Activated CD8-positive, alpha-beta memory T cell treated with anti-CD3 and anti-CD28 coated beads for 48 hours (primary cell): ENCODE measurements at regions not wholly inside any gene's neighbourhood (a gene's known extent, or its start where the extent isn't known, plus 50 kb on each side); places are given as distances from the start of the nearest gene placed in this dataset.
"Not testable (repeated sequence)": the region's sequence is repeated elsewhere in the genome, so short reads cannot be mapped to it uniquely, and the experiment has no call there.

Experiments
- DNase-seq, 3 experiments: peaks; one replicate each; pipeline ENCODE4 v3.0.0-alpha.2; 2020; ENCODE audit warnings: low read depth in 2 of 3, low spot score in 2 of 3

DNA sequence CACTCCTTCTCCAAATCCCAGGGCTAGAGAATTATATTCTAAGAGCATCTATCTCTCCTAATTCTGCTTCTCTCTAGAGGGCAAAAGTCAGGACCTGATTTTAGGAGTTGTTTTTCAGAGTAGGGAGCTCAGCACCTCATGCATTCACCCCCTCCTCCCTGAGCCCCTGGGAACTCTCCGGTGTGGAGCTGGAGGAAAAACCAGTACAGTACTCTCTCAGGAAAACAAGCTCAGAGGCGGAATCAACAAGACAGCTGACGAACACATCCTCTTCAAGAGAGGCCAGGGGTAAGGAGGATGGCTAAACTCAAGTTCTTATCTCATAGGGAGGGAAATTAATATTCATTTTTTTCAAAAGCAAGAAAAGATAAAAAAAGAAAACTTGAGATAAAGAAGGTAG lies 120.1 kb upstream of the CDYL start:
- DNase-seq: no peak

DNA sequence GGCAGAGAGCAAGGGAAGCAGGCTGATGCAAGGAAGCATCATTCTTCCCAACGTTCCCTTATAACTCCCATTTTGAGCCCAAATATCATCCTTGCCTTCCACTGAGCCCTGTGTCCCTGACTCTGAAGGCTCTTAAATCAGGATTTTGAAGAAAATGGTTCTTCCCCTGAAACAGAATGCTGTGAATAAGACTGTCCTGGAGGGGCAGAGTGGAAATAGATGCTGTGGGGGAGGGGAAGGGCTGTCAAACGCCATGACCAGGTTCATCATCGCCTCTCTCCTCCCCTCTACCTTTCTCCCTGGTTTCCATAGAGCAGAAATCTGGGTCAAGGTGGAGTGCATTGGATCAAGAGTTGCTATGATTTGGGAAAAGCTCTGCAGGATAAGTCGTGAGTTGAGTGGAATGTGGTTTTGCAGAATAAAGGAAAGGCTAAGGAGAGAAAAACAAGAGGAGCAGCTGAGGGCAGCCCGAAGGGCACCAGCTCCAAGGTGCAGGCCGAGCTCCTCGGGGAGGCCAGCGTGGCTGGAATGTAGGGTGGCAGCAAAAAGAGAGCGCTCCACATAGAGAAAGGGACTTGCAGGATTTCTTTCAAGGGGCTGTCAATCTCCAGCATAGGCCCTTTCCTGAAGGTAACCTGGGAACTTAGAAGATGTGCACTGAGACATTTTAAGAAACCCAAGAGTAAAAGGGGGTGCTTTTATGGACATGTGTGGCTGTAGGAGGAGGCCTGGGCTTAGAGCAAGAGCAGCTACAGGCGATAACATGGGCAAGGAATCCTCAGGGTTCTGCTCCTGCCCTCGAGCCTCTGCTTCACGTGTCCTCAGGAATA lies 120.8 kb upstream of the CDYL start:
- DNase-seq: no peak

DNA sequence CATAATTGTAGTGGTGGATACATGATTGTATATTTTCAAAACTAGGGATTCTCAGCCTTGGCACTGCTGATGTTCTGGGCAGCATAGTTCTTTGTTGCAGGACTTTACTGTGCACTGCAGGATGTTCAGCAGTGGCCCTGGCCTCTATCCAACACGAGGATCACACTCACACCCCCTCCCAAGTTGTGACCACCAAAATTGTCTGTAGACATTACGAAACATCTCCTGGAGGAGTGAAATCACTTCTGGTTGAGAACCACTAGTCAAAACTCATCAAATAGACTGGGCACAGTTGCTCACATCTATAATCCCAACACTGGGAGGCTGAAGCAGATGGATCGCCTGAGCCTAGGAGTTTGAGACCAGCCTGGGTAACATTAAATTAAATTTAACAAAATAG lies 123.1 kb upstream of the CDYL start:
- DNase-seq: no peak

- DNase-seq: no peak
Observed at GRCh38 chr6:4651831-4652467, 124.3 kb upstream of the CDYL start.

DNA sequence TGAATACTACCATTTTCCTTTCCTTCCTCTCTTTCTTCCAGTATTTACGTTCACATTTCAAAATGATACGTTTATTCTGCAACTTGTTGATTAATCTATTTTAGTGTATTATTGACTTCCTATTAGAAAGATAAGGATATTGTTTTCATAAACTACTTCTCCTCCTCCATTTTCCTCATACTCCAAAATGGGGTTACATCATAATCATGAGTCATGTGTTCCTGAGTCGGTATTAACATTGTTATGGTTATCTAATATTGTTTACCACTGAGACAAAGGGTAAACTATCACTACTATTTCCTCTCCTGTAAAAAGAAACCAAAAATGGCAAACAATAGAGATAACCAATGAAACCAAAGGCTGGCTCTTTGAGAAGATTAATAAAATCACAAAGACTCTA lies 126.5 kb upstream of the CDYL start:
- DNase-seq: no peak

DNA sequence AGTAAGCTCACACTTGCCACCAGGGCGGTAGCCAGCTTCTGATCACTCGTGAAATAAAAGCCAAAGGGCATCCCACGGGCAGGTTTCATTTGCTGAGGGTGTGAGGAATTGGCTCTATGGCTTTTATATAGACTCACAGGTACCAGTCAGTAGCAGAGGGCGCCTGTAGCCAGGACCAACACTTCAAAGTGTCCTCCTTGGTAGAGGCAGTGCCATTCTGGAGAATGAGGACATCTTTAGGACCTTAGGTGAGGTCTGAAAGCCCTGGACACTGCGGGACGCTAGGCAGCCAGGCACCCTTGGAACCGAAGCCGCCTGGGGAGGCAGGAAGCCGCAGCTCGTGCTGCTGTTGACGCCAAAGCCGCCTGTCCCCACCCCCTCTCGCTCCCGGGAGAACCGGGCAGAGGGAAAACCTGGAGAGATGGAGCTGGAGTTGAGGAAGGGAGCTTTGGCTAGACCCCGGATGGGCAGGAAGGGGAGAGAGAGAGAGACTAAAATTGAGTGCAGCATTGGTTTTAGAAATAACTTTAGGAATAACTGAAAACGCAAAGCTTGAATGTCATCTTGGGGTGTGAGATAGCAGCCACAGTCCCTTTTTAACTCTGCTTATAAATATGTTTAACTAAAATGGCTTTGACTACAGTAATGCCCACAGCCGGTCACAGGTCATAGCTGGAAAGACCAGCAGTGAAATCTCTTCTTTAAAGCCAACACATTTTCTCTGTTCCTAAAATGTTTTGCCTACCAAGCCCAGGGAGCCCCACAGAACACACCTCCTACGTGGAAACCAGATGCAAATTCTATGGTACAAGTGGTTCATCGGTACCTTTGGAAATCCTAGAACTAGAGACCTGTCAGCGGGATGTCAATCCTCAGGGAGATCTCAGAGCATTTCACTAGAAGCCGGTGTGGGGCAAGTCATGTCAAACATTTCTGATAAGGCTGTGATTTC lies 128.5 kb upstream of the CDYL start:
- peak in 1 of 3 experiments; percentile 4 for DNase-seq

DNA sequence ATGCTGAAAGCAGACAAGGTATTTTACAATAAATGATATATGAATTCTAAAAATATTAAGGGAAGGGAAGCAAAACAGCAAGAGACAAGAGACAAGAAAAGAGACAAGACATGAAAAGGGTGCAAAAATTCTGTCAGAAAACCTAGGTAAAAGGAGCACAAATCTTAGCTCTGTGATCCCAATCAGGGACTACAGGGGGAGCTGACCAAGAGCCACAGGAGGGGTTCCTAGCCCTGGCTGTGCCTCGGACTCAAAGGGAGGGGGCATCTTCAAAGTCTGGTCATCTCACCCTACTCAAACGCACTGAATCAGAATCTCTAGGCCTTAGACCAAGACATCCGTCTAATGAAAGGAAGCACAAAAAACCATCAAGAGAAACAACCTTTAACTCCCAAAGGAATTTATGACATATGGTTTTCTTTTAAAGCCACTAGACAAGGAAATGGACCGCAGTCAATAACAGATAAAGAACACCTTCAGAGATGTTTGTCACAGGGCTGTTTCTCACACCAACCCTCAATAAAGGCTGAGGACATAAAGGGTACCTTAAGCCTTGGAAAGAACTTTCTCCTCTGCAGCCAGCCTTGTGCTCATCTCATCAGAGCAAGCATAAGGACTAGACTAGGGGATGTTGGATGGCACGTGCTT lies 130.4 kb upstream of the CDYL start:
- no peak for DNase-seq

DNA sequence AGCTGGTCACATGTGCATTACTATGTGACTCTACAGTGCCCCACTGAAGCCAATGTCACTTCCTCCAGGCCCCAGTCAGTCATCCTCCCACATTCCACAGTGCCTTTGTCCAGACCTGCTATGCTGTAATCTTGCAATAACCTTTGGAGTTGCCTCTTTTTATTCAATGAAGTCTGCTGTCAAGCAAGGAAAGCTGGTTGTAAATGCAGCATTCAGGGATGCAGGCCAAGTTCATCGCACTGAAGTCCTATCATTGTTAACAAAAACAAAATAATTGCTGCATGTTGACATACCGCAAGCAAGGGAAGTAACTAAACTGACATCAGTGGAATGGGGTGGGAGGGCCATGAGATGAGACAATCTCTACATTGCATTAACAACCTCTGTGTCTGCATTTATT lies 131.2 kb upstream of the CDYL start:
- DNase-seq: no peak

DNA sequence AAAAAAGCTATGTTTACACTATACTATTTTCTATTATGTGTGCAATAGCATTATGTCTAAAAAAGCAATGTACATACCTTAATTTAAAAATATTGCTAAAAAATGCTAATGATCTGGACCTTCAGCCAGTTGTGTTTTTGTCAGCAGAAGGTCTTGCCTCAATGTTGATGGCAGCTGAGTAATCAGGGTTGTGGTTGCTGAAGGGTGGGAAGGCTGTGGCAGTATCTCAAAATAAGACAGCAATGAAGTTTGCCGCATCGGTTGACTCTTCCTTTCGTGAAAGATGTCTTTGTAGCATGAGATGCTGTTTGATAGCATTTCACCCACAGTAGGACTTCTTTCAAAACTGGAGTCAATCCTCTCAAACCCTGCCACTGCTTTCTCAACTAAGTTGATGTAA lies 134.7 kb upstream of the CDYL start:
- DNase-seq: no peak

DNA sequence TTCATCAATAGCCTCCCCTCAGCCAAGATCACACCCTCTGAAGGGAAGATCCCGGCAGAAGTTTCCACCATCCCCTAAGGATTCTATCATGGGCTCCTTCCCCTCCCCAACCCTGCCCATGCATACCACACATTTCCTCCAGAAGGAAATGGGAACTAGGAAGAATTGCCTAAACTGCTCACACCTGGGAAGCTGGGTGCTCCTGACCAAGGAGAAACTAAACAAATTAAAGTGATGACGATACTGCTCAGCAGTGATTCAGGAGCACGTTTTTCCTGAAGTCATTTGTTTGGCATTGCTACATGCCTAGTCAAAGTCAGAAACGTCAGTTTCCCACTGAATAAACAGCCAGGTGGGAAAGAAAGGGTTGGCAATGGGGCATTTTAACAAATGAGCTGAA lies 136.1 kb upstream of the CDYL start:
- no peak for DNase-seq

DNA sequence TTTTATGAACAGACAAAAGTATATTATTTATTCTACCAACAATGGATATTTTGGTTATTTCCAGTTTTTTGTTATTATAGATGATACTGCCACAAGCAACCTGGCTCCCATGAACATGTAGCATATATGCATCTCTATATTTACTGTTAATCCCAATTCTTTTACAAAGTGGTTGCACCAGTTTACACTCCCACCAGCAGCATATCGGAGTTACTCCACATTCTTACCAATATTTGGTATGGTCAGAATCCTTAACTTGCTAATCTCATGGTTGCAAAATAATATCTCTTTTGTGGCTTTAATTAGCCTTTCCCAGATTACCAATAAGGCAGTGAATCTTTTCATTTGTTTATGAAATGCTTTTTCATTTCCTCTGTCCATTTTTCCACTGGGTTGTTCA lies 137.6 kb upstream of the CDYL start:
- no peak for DNase-seq

DNA sequence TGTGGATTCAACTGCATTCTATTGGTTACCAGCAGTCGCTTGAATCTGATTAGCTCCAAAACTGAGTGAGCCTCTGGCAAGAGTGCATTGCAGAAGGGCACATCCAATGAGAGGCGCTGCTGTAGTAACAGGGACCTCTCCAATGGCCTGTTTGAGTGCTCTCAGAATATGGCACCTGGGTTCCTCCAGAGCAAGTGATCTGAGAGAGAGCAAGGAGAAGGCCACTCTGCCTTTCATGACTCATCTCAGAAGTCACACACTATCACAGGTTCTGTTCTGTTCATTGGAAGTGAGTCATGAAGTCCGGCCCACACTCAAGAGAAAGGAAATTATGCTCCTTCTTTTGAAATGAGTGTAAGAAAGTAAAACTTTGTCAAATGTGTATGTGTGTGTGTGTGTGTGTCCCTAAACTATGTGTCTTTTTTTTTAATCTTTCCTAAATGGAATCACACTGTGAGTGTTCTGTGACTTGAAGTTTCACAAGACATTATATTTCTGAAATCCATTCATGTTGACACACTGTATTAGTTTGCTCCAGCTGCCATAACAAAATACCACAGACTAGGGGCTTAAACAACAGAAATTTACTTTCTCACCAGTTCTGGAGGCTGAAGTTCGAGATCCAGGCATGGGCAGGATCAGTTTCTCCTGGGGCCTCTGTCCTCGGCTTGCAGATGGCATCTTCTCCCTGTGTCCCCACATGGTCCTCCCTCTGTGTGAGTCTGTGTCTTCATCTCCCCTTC lies 138.3 kb upstream of the CDYL start:
- peak in 2 of 3 experiments; percentile 10 to 25 for DNase-seq

DNA sequence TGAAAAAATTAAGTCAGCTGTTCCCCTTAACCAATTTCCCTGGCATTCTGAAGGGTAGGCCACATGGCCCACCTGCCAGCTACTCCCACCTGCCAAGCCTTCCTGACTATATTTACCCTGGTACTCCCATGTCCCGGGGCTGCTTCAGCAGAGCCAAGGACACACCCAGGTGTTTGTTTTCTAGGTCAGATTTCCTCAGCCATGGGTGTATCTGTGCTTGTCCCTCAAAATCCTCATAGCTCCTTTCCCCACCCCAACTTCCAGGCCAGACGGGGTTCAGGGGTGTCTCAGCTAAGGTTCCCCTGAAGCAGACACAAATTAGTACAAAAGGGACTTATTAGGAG lies 139.4 kb upstream of the CDYL start:
- DNase-seq: no peak

GRCh38 chr6:4636191-4636880 lies 139.9 kb upstream of the CDYL start:
- DNase-seq: no peak

DNA sequence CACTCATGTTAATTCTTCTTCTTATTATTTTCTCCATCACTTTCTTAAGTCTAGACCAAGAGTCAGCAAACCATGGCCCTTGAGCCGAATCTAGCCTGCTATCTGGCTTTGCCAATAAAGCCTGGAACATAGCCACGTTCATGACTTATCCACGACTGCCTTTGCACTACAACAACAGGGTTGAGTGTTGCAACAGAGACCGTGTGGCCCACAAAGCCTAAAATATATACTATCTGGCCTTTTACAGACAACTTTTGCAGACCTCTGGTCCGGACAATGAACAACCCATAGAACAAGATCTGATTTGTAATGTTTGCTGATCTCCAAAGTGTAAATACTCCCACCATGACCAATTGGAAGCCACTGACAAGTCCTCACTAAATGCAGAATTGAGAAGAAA lies 140.5 kb upstream of the CDYL start:
- DNase-seq: no peak

- DNase-seq: no peak
Observed at GRCh38 chr6:4632421-4632820, 143.8 kb upstream of the CDYL start.

DNA sequence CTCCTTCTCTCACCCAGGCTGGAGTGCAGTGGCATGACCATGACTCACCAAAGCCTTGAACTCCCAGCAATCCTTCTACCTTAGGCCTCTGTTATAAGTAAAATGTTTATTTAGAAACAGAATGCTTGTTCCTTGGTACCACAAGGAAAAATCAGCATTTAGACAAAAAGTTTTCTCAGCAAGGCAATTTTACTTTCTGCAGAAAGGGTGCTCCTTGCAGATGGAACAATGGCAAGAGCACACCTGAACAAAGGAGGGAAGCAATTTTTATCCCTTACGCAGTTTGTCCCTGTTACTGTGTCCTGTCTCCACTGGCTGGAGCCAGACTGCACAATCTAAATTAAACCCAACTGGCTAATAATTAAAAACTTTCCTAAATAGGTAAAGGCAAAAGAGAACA lies 146.4 kb upstream of the CDYL start:
- not testable (repeated sequence) for DNase-seq

GRCh38 chr6:4625557-4625956 lies 150.6 kb upstream of the CDYL start:
- DNase-seq: no peak

- no peak for DNase-seq
Observed at GRCh38 chr6:4624726-4625125, 151.5 kb upstream of the CDYL start.
